MCF 10A (cell line): ENCODE measurements at regions not wholly inside any gene's neighbourhood (a gene's known extent, or its start where the extent isn't known, plus 50 kb on each side); places are given as distances from the start of the nearest gene placed in this dataset.

Source experiments
- BruUV-seq: library from RNA; stranded (reverse); fragments of 400-500 nt; replicated peaks from 2 replicates; lab custom pipeline; 2021; lab: Mats Ljungman, UMichigan
- CTCF ChIA-PET: fragments of 300-600 bp; sonication (Branson Sonifier 250); formaldehyde crosslinking; extraction: SDS; loops from one replicate; lab custom pipeline; 2021; ENCODE audit warnings: antibody characterized with exemption, inconsistent platforms; lab: Yijun Ruan, JAX
- POLR2A ChIA-PET: fragments of 300-600, 350-650 bp; sonication (Branson Sonifier 250); formaldehyde crosslinking; extraction: SDS; loops from one replicate; lab custom pipeline; 2020; ENCODE audit warnings: antibody characterized with exemption, inconsistent platforms; lab: Yijun Ruan, JAX
- DNase-seq: peaks from one replicate; pipeline ENCODE4 v3.0.0-alpha.2; 2018; ENCODE audit not compliant: unreplicated experiment
- H3K27ac Mint-ChIP-seq: one replicate; pipeline ENCODE4 v1.8.0; 2022; ENCODE audit warnings: mild to moderate bottlenecking, low read depth, mixed read lengths; ENCODE audit not compliant: unreplicated experiment
- H3K27me3 Mint-ChIP-seq: one replicate; pipeline ENCODE4 v1.8.0; 2022; ENCODE audit warnings: mixed read lengths; ENCODE audit not compliant: insufficient read depth, unreplicated experiment
- H3K36me3 Mint-ChIP-seq: one replicate; pipeline ENCODE4 v1.8.0; 2022; ENCODE audit warnings: mild to moderate bottlenecking, moderate library complexity, mixed read lengths; ENCODE audit not compliant: insufficient read depth, unreplicated experiment
- H3K4me1 Mint-ChIP-seq: one replicate; pipeline ENCODE4 v1.8.0; 2022; ENCODE audit warnings: mixed read lengths; ENCODE audit not compliant: insufficient read depth, unreplicated experiment
- H3K4me3 Mint-ChIP-seq: one replicate; pipeline ENCODE4 v1.8.0; 2022; ENCODE audit warnings: mild to moderate bottlenecking, moderate library complexity, mixed read lengths; ENCODE audit not compliant: unreplicated experiment
- H3K9me3 Mint-ChIP-seq: one replicate; pipeline ENCODE4 v1.8.0; 2022; ENCODE audit warnings: mixed read lengths; ENCODE audit not compliant: unreplicated experiment
- intact Hi-C: fragments of 100-400 bp; cut with micrococcal nuclease; formaldehyde crosslinking; loops from 2 replicates; pipeline ENCODE4 v1.14.1; 2022
- TF ChIP-seq, protein P1 (sequence below): fragments of 200-600 bp; IDR thresholded peaks from one replicate; pipeline ENCODE4 v1.8.0; 2022; ENCODE audit warnings: antibody characterized with exemption, mild to moderate bottlenecking; ENCODE audit not compliant: unreplicated experiment

DNA sequence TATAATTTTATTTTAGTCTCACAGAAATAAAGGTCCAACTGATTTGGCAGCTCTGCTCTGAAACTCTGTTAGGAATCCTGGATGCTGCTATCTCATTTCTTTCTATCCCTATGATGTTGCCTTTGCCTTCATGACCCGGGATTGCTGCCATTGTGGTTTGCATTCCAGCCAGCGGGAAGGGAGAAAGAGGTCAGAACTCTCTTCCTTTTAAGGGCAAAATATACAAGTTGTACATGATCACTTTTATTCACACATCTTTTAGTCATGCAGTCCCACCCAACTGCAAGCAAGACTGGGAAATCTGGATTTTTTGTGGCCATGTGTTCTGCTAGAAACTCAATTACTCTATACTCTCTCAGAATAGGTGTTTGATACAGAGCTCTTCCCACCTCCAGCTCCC is 263.1 kb upstream of the ZFP64 start:
- ChIA-PET CTCF (interaction anchor here (0.8 kb wide), 1 partner anchor 10 kb away, joined by 3 read pairs; no protein-coding TSS in a partner anchor), POLR2A (no interaction called here)
- no peak for DNase-seq
- peaks cover 8% of the 10 kb centered on the region for H3K9me3 Mint-ChIP-seq
- no peak overlapping the region for H3K27ac Mint-ChIP-seq
- intact Hi-C loops = no loop called here
- BruUV-seq = no TSS peak
- H3K4me3 Mint-ChIP-seq = no peak overlapping the region
- H3K4me1 Mint-ChIP-seq = no peaks in the 10 kb centered on the region
- H3K36me3 Mint-ChIP-seq = peaks cover 6% of the 10 kb centered on the region
- no peaks in the 10 kb centered on the region for H3K27me3 Mint-ChIP-seq
- TF ChIP-seq, protein P1, sequence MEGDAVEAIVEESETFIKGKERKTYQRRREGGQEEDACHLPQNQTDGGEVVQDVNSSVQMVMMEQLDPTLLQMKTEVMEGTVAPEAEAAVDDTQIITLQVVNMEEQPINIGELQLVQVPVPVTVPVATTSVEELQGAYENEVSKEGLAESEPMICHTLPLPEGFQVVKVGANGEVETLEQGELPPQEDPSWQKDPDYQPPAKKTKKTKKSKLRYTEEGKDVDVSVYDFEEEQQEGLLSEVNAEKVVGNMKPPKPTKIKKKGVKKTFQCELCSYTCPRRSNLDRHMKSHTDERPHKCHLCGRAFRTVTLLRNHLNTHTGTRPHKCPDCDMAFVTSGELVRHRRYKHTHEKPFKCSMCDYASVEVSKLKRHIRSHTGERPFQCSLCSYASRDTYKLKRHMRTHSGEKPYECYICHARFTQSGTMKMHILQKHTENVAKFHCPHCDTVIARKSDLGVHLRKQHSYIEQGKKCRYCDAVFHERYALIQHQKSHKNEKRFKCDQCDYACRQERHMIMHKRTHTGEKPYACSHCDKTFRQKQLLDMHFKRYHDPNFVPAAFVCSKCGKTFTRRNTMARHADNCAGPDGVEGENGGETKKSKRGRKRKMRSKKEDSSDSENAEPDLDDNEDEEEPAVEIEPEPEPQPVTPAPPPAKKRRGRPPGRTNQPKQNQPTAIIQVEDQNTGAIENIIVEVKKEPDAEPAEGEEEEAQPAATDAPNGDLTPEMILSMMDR = no peak

DNA sequence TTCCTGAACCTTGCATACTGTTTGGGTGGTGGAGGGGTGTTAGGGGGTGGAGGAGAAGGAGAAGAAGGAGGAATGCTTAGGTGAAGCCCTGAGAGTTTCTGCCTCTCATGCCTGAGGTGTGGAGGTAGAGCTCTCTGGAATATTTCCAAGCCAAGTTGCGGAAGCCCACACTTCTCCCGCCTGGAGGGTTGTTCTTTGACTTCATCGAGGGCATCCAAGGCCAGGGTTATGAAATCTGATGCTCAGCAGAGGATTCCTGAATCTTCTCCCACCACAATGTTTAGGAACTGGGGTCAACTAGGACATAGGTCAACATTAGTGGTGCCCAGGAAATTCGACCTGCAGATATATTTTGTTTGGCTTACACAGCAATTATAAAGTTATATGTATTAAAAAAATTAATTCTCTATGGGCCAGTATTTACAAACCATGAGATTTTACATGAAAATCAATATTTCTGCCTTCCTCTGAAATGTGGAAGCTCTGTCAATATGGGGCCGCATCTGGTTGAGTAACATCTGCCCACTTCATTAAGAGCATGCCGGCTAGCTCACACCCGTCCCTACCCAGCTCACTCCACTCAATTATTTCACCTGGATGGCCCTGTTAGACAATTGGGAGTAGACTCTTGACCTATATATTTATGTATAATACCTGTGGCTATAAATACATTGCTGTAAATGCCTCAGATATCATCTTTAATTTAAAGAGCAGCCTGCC is 257.1 kb upstream of the ZFP64 start:
- no peaks in the 10 kb centered on the region for H3K4me1 Mint-ChIP-seq
- H3K4me3 Mint-ChIP-seq = no peak overlapping the region
- H3K27ac Mint-ChIP-seq = no peak overlapping the region
- CTCF ChIA-PET = interaction anchor here (0.7 kb wide), 1 partner anchor 1620 kb away, joined by 4 read pairs; no protein-coding TSS in a partner anchor
- H3K27me3 Mint-ChIP-seq = no peaks in the 10 kb centered on the region
- no TSS peak for BruUV-seq
- no peaks in the 10 kb centered on the region for H3K9me3 Mint-ChIP-seq
- DNase-seq = no peak
- POLR2A ChIA-PET = no interaction called here
- TF ChIP-seq, protein P1 = no peak
- intact Hi-C loops = no loop called here
- no peaks in the 10 kb centered on the region for H3K36me3 Mint-ChIP-seq

DNA sequence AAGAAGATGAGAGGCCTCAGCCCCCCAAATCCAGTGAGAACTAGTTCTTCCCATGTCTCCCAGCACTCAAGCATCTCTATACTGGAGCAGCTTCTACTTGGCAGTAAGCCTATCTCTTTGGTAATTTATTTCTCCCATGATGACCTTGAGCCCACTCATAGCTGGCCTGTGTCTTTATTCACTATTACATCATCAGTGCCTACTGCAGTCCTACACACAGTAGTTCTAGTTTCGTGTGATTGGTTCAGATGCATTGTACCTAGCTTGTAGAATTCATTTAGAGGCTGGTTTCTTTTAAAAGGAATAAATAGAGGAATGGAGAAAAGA is 255.6 kb upstream of the ZFP64 start:
- TF ChIP-seq, protein P1 = no peak
- POLR2A ChIA-PET = interaction anchor here (0.5 kb wide), 1 partner anchor 1051 kb away, joined by 3 read pairs; no protein-coding TSS in a partner anchor
- intact Hi-C loops = no loop called here
- no TSS peak for BruUV-seq
- peaks cover 7% of the 10 kb centered on the region for H3K27me3 Mint-ChIP-seq
- no peaks in the 10 kb centered on the region for H3K9me3 Mint-ChIP-seq
- H3K27ac Mint-ChIP-seq = no peak overlapping the region
- no peak for DNase-seq
- no peaks in the 10 kb centered on the region for H3K36me3 Mint-ChIP-seq
- CTCF ChIA-PET = interaction anchor here (0.6 to 0.8 kb wide), 2 partner anchors 769 to 823 kb away, joined by 3 read pairs; no protein-coding TSS in a partner anchor
- H3K4me1 Mint-ChIP-seq = no peaks in the 10 kb centered on the region
- H3K4me3 Mint-ChIP-seq = no peak overlapping the region

DNA sequence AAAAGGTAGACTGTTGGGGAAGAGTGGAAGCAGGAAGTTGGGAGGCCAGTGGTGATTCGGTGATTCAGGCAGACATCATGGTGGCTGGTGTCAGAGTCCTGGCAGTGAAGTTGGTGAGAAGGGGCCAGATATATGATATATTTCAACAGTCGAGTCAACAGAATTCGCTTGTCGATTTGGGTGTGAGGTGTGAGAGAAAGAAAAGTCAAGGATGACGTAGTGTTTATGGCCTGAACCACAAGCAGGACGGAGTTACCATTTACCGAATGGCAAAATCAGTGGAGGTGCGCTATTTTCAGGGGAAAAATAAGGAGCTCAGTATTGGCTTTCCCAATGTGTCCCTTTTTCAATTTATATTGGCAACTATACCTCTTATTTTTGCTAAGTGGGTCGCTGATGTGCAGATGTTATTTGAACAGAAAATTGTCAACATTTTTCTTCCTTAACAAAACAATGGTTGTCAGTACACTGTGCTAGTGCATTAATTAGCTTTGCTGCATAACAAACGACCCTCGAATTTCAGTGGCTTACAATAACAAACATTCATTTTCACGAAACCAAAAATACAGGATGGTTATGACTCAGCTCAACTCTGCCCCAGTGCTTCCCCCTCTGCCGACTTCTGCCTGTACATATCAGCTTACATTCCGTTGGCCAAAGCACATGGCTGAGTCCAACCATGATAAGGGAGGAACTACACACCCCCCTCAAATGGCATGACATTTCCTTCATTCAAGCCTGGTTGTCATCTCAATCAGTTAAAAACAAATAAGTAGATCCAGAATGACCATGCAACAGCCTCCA is 255.0 kb upstream of the ZFP64 start:
- intact Hi-C loops = no loop called here
- no TSS peak for BruUV-seq
- no peaks in the 10 kb centered on the region for H3K9me3 Mint-ChIP-seq
- POLR2A ChIA-PET = interaction anchor here (0.5 kb wide), 1 partner anchor 1050 kb away, joined by 3 read pairs; no protein-coding TSS in a partner anchor
- DNase-seq = no peak
- H3K27me3 Mint-ChIP-seq = peaks cover 13% of the 10 kb centered on the region
- H3K27ac Mint-ChIP-seq = no peak overlapping the region
- CTCF ChIA-PET = interaction anchor here (0.6 to 0.8 kb wide), 3 partner anchors 63 to 823 kb away, joined by 3 read pairs; no protein-coding TSS in a partner anchor
- no peaks in the 10 kb centered on the region for H3K36me3 Mint-ChIP-seq
- no peaks in the 10 kb centered on the region for H3K4me1 Mint-ChIP-seq
- no peak overlapping the region for H3K4me3 Mint-ChIP-seq
- TF ChIP-seq, protein P1 = no peak
